ENCODE measurements at regions not wholly inside any gene's neighbourhood (a gene's known extent, or its start where the extent isn't known, plus 50 kb on each side); places are given as distances from the start of the nearest gene placed in this dataset.

DNA sequence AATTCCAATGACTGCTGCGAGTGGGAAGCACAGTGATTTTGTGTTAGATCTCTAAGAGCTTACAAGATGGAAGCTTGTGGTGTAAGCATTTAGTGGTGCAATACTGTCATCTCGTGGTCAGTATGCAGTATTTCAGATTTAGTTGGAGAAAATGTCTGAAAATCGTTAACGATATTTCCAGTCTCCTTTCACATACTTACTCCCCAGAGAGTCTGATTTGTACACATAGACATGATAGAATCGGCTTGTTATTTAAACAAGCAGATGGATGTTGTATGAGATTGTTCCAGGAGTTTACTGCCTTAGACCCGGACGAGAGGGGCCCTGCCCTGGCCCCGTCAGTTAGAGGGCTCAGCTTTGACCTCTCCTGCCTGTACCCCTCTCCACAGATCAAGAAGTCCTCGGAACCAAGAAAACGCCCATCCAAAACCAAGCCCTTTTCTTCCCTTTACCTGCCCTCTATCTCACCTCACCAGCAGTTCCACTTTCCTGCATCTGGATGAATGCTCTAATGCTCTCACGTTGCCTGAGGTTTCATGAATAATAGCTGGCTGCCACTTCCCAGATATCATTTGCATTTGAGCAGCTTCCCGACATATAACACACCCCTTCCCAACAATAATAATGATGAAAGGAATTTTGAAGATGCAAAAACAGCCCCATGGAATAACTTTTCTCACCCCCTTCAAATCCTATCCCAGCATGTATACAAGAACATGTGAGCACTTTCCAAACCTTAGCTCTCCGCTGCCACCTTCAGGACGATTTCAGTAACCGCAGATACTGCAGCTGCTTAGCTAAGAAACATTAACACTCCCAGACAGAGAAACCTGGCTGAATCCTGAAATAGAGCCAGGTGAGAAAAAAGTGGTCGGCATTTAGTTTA lies 247.3 kb downstream of the LTN1 start (continued):
- TF ChIP-seq, protein P1, sequence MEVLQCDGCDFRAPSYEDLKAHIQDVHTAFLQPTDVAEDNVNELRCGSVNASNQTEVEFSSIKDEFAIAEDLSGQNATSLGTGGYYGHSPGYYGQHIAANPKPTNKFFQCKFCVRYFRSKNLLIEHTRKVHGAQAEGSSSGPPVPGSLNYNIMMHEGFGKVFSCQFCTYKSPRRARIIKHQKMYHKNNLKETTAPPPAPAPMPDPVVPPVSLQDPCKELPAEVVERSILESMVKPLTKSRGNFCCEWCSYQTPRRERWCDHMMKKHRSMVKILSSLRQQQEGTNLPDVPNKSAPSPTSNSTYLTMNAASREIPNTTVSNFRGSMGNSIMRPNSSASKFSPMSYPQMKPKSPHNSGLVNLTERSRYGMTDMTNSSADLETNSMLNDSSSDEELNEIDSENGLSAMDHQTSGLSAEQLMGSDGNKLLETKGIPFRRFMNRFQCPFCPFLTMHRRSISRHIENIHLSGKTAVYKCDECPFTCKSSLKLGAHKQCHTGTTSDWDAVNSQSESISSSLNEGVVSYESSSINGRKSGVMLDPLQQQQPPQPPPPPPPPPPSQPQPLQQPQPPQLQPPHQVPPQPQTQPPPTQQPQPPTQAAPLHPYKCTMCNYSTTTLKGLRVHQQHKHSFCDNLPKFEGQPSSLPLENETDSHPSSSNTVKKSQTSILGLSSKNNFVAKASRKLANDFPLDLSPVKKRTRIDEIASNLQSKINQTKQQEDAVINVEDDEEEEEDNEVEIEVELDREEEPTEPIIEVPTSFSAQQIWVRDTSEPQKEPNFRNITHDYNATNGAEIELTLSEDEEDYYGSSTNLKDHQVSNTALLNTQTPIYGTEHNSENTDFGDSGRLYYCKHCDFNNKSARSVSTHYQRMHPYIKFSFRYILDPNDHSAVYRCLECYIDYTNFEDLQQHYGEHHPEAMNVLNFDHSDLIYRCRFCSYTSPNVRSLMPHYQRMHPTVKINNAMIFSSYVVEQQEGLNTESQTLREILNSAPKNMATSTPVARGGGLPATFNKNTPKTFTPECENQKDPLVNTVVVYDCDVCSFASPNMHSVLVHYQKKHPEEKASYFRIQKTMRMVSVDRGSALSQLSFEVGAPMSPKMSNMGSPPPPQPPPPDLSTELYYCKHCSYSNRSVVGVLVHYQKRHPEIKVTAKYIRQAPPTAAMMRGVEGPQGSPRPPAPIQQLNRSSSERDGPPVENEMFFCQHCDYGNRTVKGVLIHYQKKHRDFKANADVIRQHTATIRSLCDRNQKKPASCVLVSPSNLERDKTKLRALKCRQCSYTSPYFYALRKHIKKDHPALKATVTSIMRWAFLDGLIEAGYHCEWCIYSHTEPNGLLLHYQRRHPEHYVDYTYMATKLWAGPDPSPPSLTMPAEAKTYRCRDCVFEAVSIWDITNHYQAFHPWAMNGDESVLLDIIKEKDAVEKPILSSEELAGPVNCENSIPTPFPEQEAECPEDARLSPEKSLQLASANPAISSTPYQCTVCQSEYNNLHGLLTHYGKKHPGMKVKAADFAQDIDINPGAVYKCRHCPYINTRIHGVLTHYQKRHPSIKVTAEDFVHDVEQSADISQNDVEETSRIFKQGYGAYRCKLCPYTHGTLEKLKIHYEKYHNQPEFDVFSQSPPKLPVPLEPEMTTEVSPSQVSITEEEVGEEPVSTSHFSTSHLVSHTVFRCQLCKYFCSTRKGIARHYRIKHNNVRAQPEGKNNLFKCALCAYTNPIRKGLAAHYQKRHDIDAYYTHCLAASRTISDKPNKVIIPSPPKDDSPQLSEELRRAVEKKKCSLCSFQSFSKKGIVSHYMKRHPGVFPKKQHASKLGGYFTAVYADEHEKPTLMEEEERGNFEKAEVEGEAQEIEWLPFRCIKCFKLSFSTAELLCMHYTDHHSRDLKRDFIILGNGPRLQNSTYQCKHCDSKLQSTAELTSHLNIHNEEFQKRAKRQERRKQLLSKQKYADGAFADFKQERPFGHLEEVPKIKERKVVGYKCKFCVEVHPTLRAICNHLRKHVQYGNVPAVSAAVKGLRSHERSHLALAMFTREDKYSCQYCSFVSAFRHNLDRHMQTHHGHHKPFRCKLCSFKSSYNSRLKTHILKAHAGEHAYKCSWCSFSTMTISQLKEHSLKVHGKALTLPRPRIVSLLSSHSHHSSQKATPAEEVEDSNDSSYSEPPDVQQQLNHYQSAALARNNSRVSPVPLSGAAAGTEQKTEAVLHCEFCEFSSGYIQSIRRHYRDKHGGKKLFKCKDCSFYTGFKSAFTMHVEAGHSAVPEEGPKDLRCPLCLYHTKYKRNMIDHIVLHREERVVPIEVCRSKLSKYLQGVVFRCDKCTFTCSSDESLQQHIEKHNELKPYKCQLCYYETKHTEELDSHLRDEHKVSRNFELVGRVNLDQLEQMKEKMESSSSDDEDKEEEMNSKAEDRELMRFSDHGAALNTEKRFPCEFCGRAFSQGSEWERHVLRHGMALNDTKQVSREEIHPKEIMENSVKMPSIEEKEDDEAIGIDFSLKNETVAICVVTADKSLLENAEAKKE (CRISPR knock-in tag; IDR thresholded peaks at IDR 0.05): no peak
- TF ChIP-seq ZNF114 (CRISPR knock-in tag; IDR thresholded peaks at IDR 0.05) (no peak), STAT1 (IDR thresholded peaks at IDR 0.05; ENCODE audit: unreplicated experiment) (no peak)
- TF ChIP-seq, protein P2, sequence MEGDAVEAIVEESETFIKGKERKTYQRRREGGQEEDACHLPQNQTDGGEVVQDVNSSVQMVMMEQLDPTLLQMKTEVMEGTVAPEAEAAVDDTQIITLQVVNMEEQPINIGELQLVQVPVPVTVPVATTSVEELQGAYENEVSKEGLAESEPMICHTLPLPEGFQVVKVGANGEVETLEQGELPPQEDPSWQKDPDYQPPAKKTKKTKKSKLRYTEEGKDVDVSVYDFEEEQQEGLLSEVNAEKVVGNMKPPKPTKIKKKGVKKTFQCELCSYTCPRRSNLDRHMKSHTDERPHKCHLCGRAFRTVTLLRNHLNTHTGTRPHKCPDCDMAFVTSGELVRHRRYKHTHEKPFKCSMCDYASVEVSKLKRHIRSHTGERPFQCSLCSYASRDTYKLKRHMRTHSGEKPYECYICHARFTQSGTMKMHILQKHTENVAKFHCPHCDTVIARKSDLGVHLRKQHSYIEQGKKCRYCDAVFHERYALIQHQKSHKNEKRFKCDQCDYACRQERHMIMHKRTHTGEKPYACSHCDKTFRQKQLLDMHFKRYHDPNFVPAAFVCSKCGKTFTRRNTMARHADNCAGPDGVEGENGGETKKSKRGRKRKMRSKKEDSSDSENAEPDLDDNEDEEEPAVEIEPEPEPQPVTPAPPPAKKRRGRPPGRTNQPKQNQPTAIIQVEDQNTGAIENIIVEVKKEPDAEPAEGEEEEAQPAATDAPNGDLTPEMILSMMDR (conservative IDR thresholded peaks at IDR 0.05; ENCODE audit: low read depth in 2 of 2): peak; percentile 93 to 94

DNA sequence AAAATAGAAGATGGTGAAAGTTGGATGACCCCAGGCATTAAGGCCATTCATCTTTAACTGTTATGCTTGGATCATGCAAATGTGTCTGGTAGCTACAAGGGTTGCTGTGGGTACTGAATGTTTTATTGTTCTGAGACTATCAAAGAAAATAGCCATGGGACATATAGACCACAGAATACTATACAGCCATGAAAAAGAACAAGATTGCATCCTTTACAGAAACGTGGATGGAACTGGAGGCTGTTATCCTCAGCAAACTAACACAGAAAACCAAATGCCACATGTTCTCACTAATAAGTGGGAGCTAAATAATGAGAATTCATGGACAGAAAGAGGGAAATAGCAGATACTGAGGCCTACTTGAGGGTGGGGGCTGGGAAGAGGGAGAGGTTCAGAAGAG lies 249.0 kb downstream of the LTN1 start:
- Histone ChIP-seq H3K27me3 (ENCODE audit: insufficient read depth) (no peaks in the 10 kb centered on the region), H3K4me2 (no peak overlapping the region), H3K4me3 (no peak overlapping the region), H4K20me1 (replicated peaks; ENCODE audit: insufficient read depth) (no peaks in the 10 kb centered on the region), H3F3A (replicated peaks; ENCODE audit: low read depth) (no peaks in the 10 kb centered on the region), H3K9me2 (ENCODE audit: insufficient read depth) (no peaks in the 10 kb centered on the region), H3K27ac (ENCODE audit: low read depth) (no peak overlapping the region), H3K36me3 (ENCODE audit: insufficient read depth) (no peaks in the 10 kb centered on the region), H3K4me1 (ENCODE audit: insufficient read depth) (peaks cover 5% of the 10 kb centered on the region; the same call in 1 of the 2 replicates), H3K79me2 (replicated peaks; ENCODE audit: insufficient read depth) (no peaks in the 10 kb centered on the region), H2AFZ (no peak overlapping the region)
- H3K36me3 Mint-ChIP-seq (ENCODE audit: low read depth): peaks cover 3% of the 10 kb centered on the region; the same call in 1 of the 3 replicates
- peaks cover 6% of the 10 kb centered on the region; the same call in 1 of the 3 replicates for H3K9me3 Mint-ChIP-seq
- H3K4me1 Mint-ChIP-seq: peaks cover 13% of the 10 kb centered on the region
- ATAC-seq (no peak), DNase-seq (ENCODE audit: low spot score) (no peak)
- peaks cover 2% of the 10 kb centered on the region for H3K27me3 Mint-ChIP-seq (ENCODE audit: insufficient read depth, low read depth, poor library complexity)
- no peak overlapping the region for H3K4me3 Mint-ChIP-seq
- H3K27ac Mint-ChIP-seq: no peak overlapping the region
- TF ChIP-seq ZNF331 (CRISPR knock-in tag; IDR thresholded peaks at IDR 0.05; ENCODE audit: low read depth) (no peak), NANOG (IDR thresholded peaks at IDR 0.05; ENCODE audit: borderline replicate concordance) (no peak), CREB1 (CRISPR knock-in tag; IDR thresholded peaks at IDR 0.05; ENCODE audit: low read depth) (no peak)
- TF ChIP-seq, protein P3, sequence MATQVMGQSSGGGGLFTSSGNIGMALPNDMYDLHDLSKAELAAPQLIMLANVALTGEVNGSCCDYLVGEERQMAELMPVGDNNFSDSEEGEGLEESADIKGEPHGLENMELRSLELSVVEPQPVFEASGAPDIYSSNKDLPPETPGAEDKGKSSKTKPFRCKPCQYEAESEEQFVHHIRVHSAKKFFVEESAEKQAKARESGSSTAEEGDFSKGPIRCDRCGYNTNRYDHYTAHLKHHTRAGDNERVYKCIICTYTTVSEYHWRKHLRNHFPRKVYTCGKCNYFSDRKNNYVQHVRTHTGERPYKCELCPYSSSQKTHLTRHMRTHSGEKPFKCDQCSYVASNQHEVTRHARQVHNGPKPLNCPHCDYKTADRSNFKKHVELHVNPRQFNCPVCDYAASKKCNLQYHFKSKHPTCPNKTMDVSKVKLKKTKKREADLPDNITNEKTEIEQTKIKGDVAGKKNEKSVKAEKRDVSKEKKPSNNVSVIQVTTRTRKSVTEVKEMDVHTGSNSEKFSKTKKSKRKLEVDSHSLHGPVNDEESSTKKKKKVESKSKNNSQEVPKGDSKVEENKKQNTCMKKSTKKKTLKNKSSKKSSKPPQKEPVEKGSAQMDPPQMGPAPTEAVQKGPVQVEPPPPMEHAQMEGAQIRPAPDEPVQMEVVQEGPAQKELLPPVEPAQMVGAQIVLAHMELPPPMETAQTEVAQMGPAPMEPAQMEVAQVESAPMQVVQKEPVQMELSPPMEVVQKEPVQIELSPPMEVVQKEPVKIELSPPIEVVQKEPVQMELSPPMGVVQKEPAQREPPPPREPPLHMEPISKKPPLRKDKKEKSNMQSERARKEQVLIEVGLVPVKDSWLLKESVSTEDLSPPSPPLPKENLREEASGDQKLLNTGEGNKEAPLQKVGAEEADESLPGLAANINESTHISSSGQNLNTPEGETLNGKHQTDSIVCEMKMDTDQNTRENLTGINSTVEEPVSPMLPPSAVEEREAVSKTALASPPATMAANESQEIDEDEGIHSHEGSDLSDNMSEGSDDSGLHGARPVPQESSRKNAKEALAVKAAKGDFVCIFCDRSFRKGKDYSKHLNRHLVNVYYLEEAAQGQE (IDR thresholded peaks at IDR 0.05; ENCODE audit: unreplicated experiment): no peak

All from GM23338 (cell line).